ENCODE measurements at regions not wholly inside any gene's neighbourhood (a gene's known extent, or its start where the extent isn't known, plus 50 kb on each side); places are given as distances from the start of the nearest gene placed in this dataset.

GRCh38 chr3:65077124-65077523, 389.3 kb upstream of the ADAMTS9 start:
- POLR2A ChIA-PET, result no interaction called here
- no peak for TF ChIP-seq CTCF (IDR thresholded peaks at IDR 0.05; ENCODE audit: control extremely low read depth, extremely low read depth, low read depth, missing control alignments)
- CTCF ChIA-PET, result no interaction called here

GRCh38 chr3:65070968-65071367, 383.2 kb upstream of the ADAMTS9 start:
- CTCF ChIA-PET, result no interaction called here
- TF ChIP-seq CTCF (IDR thresholded peaks at IDR 0.05; ENCODE audit: control extremely low read depth, extremely low read depth, low read depth, missing control alignments), result no peak
- DNase-seq (ENCODE audit: extremely low spot score), result no peak
- POLR2A ChIA-PET, result no interaction called here

More at GRCh38 chr3:65077124-65077523, 389.3 kb upstream of the ADAMTS9 start:
- no peak for DNase-seq (ENCODE audit: extremely low spot score)

- DNase-seq (ENCODE audit: extremely low spot score), result no peak
- CTCF ChIA-PET, result no interaction called here
- POLR2A ChIA-PET, result no interaction called here
- no peak for TF ChIP-seq CTCF (IDR thresholded peaks at IDR 0.05; ENCODE audit: control extremely low read depth, extremely low read depth, low read depth, missing control alignments)
Observed at GRCh38 chr3:65060904-65061303, 373.1 kb upstream of the ADAMTS9 start.

- POLR2A ChIA-PET, result no interaction called here
- CTCF ChIA-PET, result no interaction called here
- no peak for TF ChIP-seq CTCF (IDR thresholded peaks at IDR 0.05; ENCODE audit: control extremely low read depth, extremely low read depth, low read depth, missing control alignments)
- DNase-seq (ENCODE audit: extremely low spot score), result no peak
Observed at GRCh38 chr3:65052101-65052500, 364.3 kb upstream of the ADAMTS9 start.

GRCh38 chr3:65048151-65048550, 360.4 kb upstream of the ADAMTS9 start:
- no peak for TF ChIP-seq CTCF (IDR thresholded peaks at IDR 0.05; ENCODE audit: control extremely low read depth, extremely low read depth, low read depth, missing control alignments)
- POLR2A ChIA-PET, result no interaction called here
- no peak for DNase-seq (ENCODE audit: extremely low spot score)
- CTCF ChIA-PET, result interaction anchor here (1.3 kb wide), 1 partner anchor 18 kb away, joined by 3 read pairs; no protein-coding TSS in a partner anchor

- CTCF ChIA-PET, result no interaction called here
- no peak for TF ChIP-seq CTCF (IDR thresholded peaks at IDR 0.05; ENCODE audit: control extremely low read depth, extremely low read depth, low read depth, missing control alignments)
- POLR2A ChIA-PET, result no interaction called here
- no peak for DNase-seq (ENCODE audit: extremely low spot score)
Observed at GRCh38 chr3:65045138-65045537, 357.3 kb upstream of the ADAMTS9 start.

GRCh38 chr3:65044401-65044800, 356.6 kb upstream of the ADAMTS9 start:
- CTCF ChIA-PET, result no interaction called here
- TF ChIP-seq CTCF (IDR thresholded peaks at IDR 0.05; ENCODE audit: control extremely low read depth, extremely low read depth, low read depth, missing control alignments), result no peak

More at GRCh38 chr3:65044401-65044800, 356.6 kb upstream of the ADAMTS9 start:
- DNase-seq (ENCODE audit: extremely low spot score), result no peak
- POLR2A ChIA-PET, result no interaction called here

Measured in GM10248 (cell line).